Trophoblast cell (in vitro differentiated cells and primary cell): ENCODE measurements at regions not wholly inside any gene's neighbourhood (a gene's known extent, or its start where the extent isn't known, plus 50 kb on each side); places are given as distances from the start of the nearest gene placed in this dataset.

Experiments used
- DNase-seq, 2 donors: peaks; one replicate each; pipeline ENCODE4 v3.0.0-alpha.2; 2016
- H2AFZ ChIP-seq: 2 replicates; pipeline ENCODE4 v1.6.1; 2013; ENCODE audit warnings: low read length, moderate library complexity, mild to moderate bottlenecking; ENCODE audit not compliant: insufficient read depth, poor library complexity
- H2AK5ac ChIP-seq: 2 replicates; pipeline ENCODE4 v1.6.1; 2013; ENCODE audit warnings: mild to moderate bottlenecking, low read length
- H2BK120ac ChIP-seq: 2 replicates; pipeline ENCODE4 v1.6.1; 2013; ENCODE audit warnings: low read length, mild to moderate bottlenecking, moderate library complexity; ENCODE audit not compliant: insufficient read depth, poor library complexity
- H2BK12ac ChIP-seq: 2 replicates; pipeline ENCODE4 v1.6.1; 2013; ENCODE audit warnings: mild to moderate bottlenecking, low read length, moderate library complexity
- H2BK5ac ChIP-seq: 2 replicates; pipeline ENCODE4 v1.6.1; 2013; ENCODE audit warnings: low read length, low read depth, moderate library complexity, mild to moderate bottlenecking; ENCODE audit not compliant: poor library complexity
- H3K14ac ChIP-seq: 2 replicates; pipeline ENCODE4 v1.6.1; 2013; ENCODE audit warnings: mild to moderate bottlenecking, low read length
- H3K18ac ChIP-seq: 2 replicates; pipeline ENCODE4 v1.6.1; 2013; ENCODE audit warnings: mild to moderate bottlenecking, low read length
- H3K23ac ChIP-seq: 2 replicates; pipeline ENCODE4 v1.6.1; 2013; ENCODE audit warnings: low read length
- H3K27ac ChIP-seq: 2 replicates; pipeline ENCODE4 v1.5.1; 2013; ENCODE audit warnings: low read depth, mild to moderate bottlenecking, inconsistent platforms, low read length, moderate library complexity
- H3K27me3 ChIP-seq: 2 replicates; pipeline ENCODE4 v1.6.1; 2013; ENCODE audit warnings: inconsistent platforms, mild to moderate bottlenecking, low read length, moderate library complexity; ENCODE audit not compliant: insufficient read depth
- H3K36me3 ChIP-seq, 2 experiments: 1 replicate in 1 of 2; 2 replicates in 1 of 2; pipeline ENCODE4 v1.6.1; 2013; ENCODE audit warnings: low read length in 2 of 2, mild to moderate bottlenecking in 2 of 2, moderate library complexity in 1 of 2; ENCODE audit not compliant: insufficient read depth in 2 of 2, control insufficient read depth in 1 of 2
- H3K4ac ChIP-seq: 2 replicates; pipeline ENCODE4 v1.6.1; 2013; ENCODE audit warnings: low read depth, mild to moderate bottlenecking, low read length, moderate library complexity
- H3K4me1 ChIP-seq, 2 experiments: 1 replicate in 1 of 2; 2 replicates in 1 of 2; pipeline ENCODE4 v1.6.1; 2013; ENCODE audit warnings: low read length in 2 of 2, mild to moderate bottlenecking in 2 of 2, moderate library complexity in 1 of 2; ENCODE audit not compliant: insufficient read depth in 2 of 2, control insufficient read depth in 1 of 2
- H3K4me2 ChIP-seq: 2 replicates; pipeline ENCODE4 v1.6.1; 2013; ENCODE audit warnings: inconsistent platforms, mild to moderate bottlenecking, low read length, moderate library complexity
- H3K4me3 ChIP-seq: 2 replicates; pipeline ENCODE4 v1.5.1; 2013; ENCODE audit warnings: mild to moderate bottlenecking, low read depth, low read length, inconsistent platforms
- H3K79me1 ChIP-seq: one replicate; pipeline ENCODE4 v1.6.1; 2013; ENCODE audit warnings: low read length
- H3K79me2 ChIP-seq: 2 replicates; pipeline ENCODE4 v1.6.1; 2013; ENCODE audit warnings: low read length, mild to moderate bottlenecking; ENCODE audit not compliant: control insufficient read depth, insufficient read depth, poor library complexity
- H3K9ac ChIP-seq: 2 replicates; pipeline ENCODE4 v1.6.1; 2013; ENCODE audit warnings: mild to moderate bottlenecking, low read length
- H3K9me3 ChIP-seq: 2 replicates; pipeline ENCODE4 v1.6.1; 2013; ENCODE audit warnings: low read depth, mild to moderate bottlenecking, control low read depth, inconsistent platforms, low read length; ENCODE audit not compliant: insufficient read depth
- H4K12ac ChIP-seq: 2 replicates; pipeline ENCODE4 v1.6.1; 2013; ENCODE audit warnings: low read depth, mild to moderate bottlenecking, low read length, moderate library complexity
- H4K8ac ChIP-seq: 2 replicates; pipeline ENCODE4 v1.6.1; 2013; ENCODE audit warnings: low read depth, mild to moderate bottlenecking, low read length, moderate library complexity
- H4K91ac ChIP-seq: one replicate; pipeline ENCODE4 v1.6.1; 2013; ENCODE audit warnings: low read depth, mild to moderate bottlenecking, low read length, moderate library complexity
- WGBS: extraction: QIAGEN DNeasy Blood & Tissue Kit; methylation state at CpG from one replicate; pipeline ENCODE4 v1.1.7; 2013; ENCODE audit warnings: missing lambda C conversion rate; ENCODE audit not compliant: insufficient read length, insufficient coverage; ENCODE audit errors: extremely low coverage; 5-methylcytosine and 5-hydroxymethylcytosine counted together

GRCh38 chr6:47162793-47163192 lies 120.7 kb upstream of the ADGRF1 start:
- no peaks in the 10 kb centered on the region for H3K27me3 ChIP-seq
- peak overlapping the region; percentile 51 for H3K14ac ChIP-seq
- no peak overlapping the region for H4K12ac ChIP-seq
- no peaks in the 10 kb centered on the region for H3K9me3 ChIP-seq
- H4K8ac ChIP-seq: peak overlapping the region; percentile 10
- no peak overlapping the region for H3K4me3 ChIP-seq
- no peak overlapping the region for H3K4me2 ChIP-seq
- H3K79me2 ChIP-seq: no peaks in the 10 kb centered on the region
- peak overlapping the region; percentile 66 for H2AK5ac ChIP-seq
- H3K79me1 ChIP-seq: peaks cover 10% of the 10 kb centered on the region
- no peak overlapping the region for H3K9ac ChIP-seq
- no peak overlapping the region for H3K23ac ChIP-seq
- H2BK120ac ChIP-seq: peak overlapping the region; percentile 20
- no peak overlapping the region for H2AFZ ChIP-seq
- H2BK12ac ChIP-seq: peak overlapping the region; percentile 79
- H3K36me3 ChIP-seq: no peaks in the 10 kb centered on the region
- H4K91ac ChIP-seq: peak overlapping the region; percentile 6
- no peak overlapping the region for H3K4ac ChIP-seq
- no peak overlapping the region for H3K18ac ChIP-seq
- WGBS: no CpG with 5 or more reads among the region's 2 CpGs
- DNase-seq: peak in 1 of 2 donors; percentile 12
- H3K27ac ChIP-seq: no peak overlapping the region
- H3K4me1 ChIP-seq: peaks cover 0 to 3% of the 10 kb centered on the region in 2 experiments
- H2BK5ac ChIP-seq: peak overlapping the region; percentile 56

- Histone ChIP-seq H3K18ac (no peak overlapping the region), H3K27me3 (no peaks in the 10 kb centered on the region), H4K12ac (no peak overlapping the region), H4K91ac (no peak overlapping the region), H3K27ac (no peak overlapping the region), H3K4me1 (no peaks in the 10 kb centered on the region), H2BK120ac (no peak overlapping the region), H2BK5ac (no peak overlapping the region), H3K14ac (no peak overlapping the region), H3K79me1 (peaks cover 7% of the 10 kb centered on the region), H3K23ac (no peak overlapping the region), H3K4me2 (no peak overlapping the region), H2AFZ (no peak overlapping the region), H3K9ac (no peak overlapping the region), H3K4me3 (no peak overlapping the region), H2BK12ac (no peak overlapping the region), H2AK5ac (no peak overlapping the region), H4K8ac (no peak overlapping the region), H3K36me3 (no peaks in the 10 kb centered on the region), H3K4ac (no peak overlapping the region), H3K79me2 (no peaks in the 10 kb centered on the region), H3K9me3 (no peaks in the 10 kb centered on the region)
- DNase-seq: no peak
- no CpG with 5 or more reads among the region's 1 CpG for WGBS
These were observed 120.1 kb upstream of the ADGRF1 start for GRCh38 chr6:47162231-47162630.

DNA sequence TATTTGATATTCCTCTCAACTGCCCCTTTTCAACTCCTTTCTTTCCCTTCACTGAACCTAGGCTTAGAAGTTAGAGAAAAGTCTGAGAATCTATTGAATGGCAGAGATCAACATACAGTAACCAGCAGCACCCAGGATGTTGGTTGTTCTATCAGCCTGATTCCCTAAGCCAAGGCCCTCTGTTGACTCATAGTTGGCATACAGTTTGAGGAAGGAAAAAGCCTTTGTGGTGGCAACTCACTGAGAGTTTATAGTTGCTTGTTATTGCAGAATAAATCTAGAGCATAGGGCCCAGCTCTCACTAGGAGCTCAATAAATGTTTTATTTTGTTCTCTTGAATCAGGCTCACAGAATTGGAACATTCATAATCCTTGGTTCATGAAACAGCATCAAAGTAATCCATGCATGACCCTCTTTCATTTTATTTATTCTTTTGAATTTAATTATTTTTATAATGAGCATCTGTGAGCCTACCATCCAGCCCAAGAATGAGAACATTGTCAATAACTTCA lies 119.1 kb upstream of the ADGRF1 start:
- no peaks in the 10 kb centered on the region for H3K4me1 ChIP-seq
- no peak overlapping the region for H2BK5ac ChIP-seq
- no peak overlapping the region for H3K4me2 ChIP-seq
- H3K23ac ChIP-seq: no peak overlapping the region
- no peak overlapping the region for H4K8ac ChIP-seq
- H3K9me3 ChIP-seq: no peaks in the 10 kb centered on the region
- H3K14ac ChIP-seq: no peak overlapping the region
- no peak overlapping the region for H2AK5ac ChIP-seq
- H3K4me3 ChIP-seq: no peak overlapping the region
- no peak overlapping the region for H3K9ac ChIP-seq
- DNase-seq: peak in 1 of 2 donors; percentile 36
- H3K4ac ChIP-seq: no peak overlapping the region
- no peak overlapping the region for H2AFZ ChIP-seq
- no peaks in the 10 kb centered on the region for H3K27me3 ChIP-seq
- H3K79me1 ChIP-seq: peaks cover 5% of the 10 kb centered on the region
- no peak overlapping the region for H2BK12ac ChIP-seq
- no peaks in the 10 kb centered on the region for H3K79me2 ChIP-seq
- no peaks in the 10 kb centered on the region for H3K36me3 ChIP-seq
- no peak overlapping the region for H3K18ac ChIP-seq
- H4K12ac ChIP-seq: no peak overlapping the region
- H4K91ac ChIP-seq: no peak overlapping the region
- no peak overlapping the region for H2BK120ac ChIP-seq
- no peak overlapping the region for H3K27ac ChIP-seq

- H3K9me3 ChIP-seq: no peaks in the 10 kb centered on the region
- no peak overlapping the region for H3K27ac ChIP-seq
- no peak overlapping the region for H3K4me3 ChIP-seq
- H4K12ac ChIP-seq: no peak overlapping the region
- no peaks in the 10 kb centered on the region for H3K4me1 ChIP-seq
- no peak overlapping the region for H3K18ac ChIP-seq
- no peak overlapping the region for H2BK120ac ChIP-seq
- H3K79me1 ChIP-seq: peaks cover 5% of the 10 kb centered on the region
- H3K36me3 ChIP-seq: no peaks in the 10 kb centered on the region
- H3K4me2 ChIP-seq: no peak overlapping the region
- no peak overlapping the region for H4K91ac ChIP-seq
- H3K23ac ChIP-seq: no peak overlapping the region
- H3K9ac ChIP-seq: no peak overlapping the region
- no peak overlapping the region for H2BK5ac ChIP-seq
- H3K4ac ChIP-seq: no peak overlapping the region
- DNase-seq: no peak
- no peaks in the 10 kb centered on the region for H3K79me2 ChIP-seq
- WGBS: no CpG with 5 or more reads among the region's 3 CpGs
- no peak overlapping the region for H2AFZ ChIP-seq
- no peaks in the 10 kb centered on the region for H3K27me3 ChIP-seq
- H2AK5ac ChIP-seq: no peak overlapping the region
- no peak overlapping the region for H4K8ac ChIP-seq
- no peak overlapping the region for H3K14ac ChIP-seq
- H2BK12ac ChIP-seq: no peak overlapping the region
These were observed 118.6 kb upstream of the ADGRF1 start for GRCh38 chr6:47160702-47161101.
